Suprapubic skin (tissue), 4 donors: ENCODE measurements at regions not wholly inside any gene's neighbourhood (a gene's known extent, or its start where the extent isn't known, plus 50 kb on each side); places are given as distances from the start of the nearest gene placed in this dataset.

Source experiments
- CTCF ChIP-seq, 2 donors: fragments of 200-600 bp in 1 of 2; fragments of 450-650 bp in 1 of 2; sonication (generic) in 1 of 2; IDR thresholded peaks; one replicate each; pipeline ENCODE4 v1.5.1; 2016 to 2019; ENCODE audit warnings: antibody characterized with exemption in 2 of 2, mild to moderate bottlenecking in 1 of 2, moderate library complexity in 1 of 2
- EP300 ChIP-seq: sonication (generic); formaldehyde crosslinking; IDR thresholded peaks from one replicate; pipeline ENCODE4 v1.6.1; 2017; ENCODE audit warnings: antibody characterized with exemption
- POLR2A ChIP-seq, 2 donors: fragments of 450-650 bp; IDR thresholded peaks; one replicate each; pipeline ENCODE4 v1.6.1; 2017; ENCODE audit warnings: antibody characterized with exemption in 2 of 2, mild to moderate bottlenecking in 2 of 2, moderate library complexity in 2 of 2
- POLR2AphosphoS5 ChIP-seq, 3 donors: sonication (generic); formaldehyde crosslinking; IDR thresholded peaks; one replicate each; pipeline ENCODE4 v1.6.1; 2017; ENCODE audit warnings: antibody characterized with exemption in 3 of 3

GRCh38 chr5:5046680-5047502 lies 93.2 kb upstream of the ADAMTS16 start:
- TF ChIP-seq EP300 (no peak), CTCF (IDR thresholded peaks at IDR 0.05) (no peak), POLR2A (IDR thresholded peaks at IDR 0.05) (no peak), POLR2AphosphoS5 (IDR thresholded peaks at IDR 0.05) (no peak)
